ENCODE measurements at regions not wholly inside any gene's neighbourhood (a gene's known extent, or its start where the extent isn't known, plus 50 kb on each side); places are given as distances from the start of the nearest gene placed in this dataset.

- TF ChIP-seq MXI1 (IDR thresholded peaks at IDR 0.05; ENCODE audit: low read depth, low read length), result no peak
- no peak for TF ChIP-seq EGR1 (IDR thresholded peaks at IDR 0.05; ENCODE audit: borderline replicate concordance in 1 of 2, low read depth in 2 of 2, low read length in 2 of 2)
- TF ChIP-seq USF2 (IDR thresholded peaks at IDR 0.05; ENCODE audit: borderline replicate concordance, low read depth, low read length), result no peak
- no peak for TF ChIP-seq CBFB (IDR thresholded peaks at IDR 0.05; ENCODE audit: low read depth)
- no peak for TF ChIP-seq MYC (IDR thresholded peaks at IDR 0.05; ENCODE audit: insufficient read depth, insufficient read length, insufficient replicate concordance, low read length, severe bottlenecking)
- no peak for TF ChIP-seq SP1 (IDR thresholded peaks at IDR 0.05; ENCODE audit: low read depth, low read length)
These were observed 908.8 kb downstream of the SQOR start for GRCh38 chr15:46543626-46544025.

Data from GM12878 (cell line).